Central memory CD8-positive, alpha-beta T cell (primary cell): ENCODE measurements at regions not wholly inside any gene's neighbourhood (a gene's known extent, or its start where the extent isn't known, plus 50 kb on each side); places are given as distances from the start of the nearest gene placed in this dataset.
A peak's percentile ranks its signal among the peaks of the same experiment; 100 is the strongest.
"Not testable (repeated sequence)": the region's sequence is repeated elsewhere in the genome, so short reads cannot be mapped to it uniquely, and the experiment has no call there.

ENCODE experiments used
- ATAC-seq: fragments of 150-1000 bp; cut with Tn5 transposase; replicated peaks from 2 replicates; pipeline ENCODE4 v1.10.0; 2022; ENCODE audit warnings: mild to moderate bottlenecking, moderate FRiP score, moderate number of reproducible peaks; ENCODE audit not compliant: poor library complexity, severe bottlenecking; ENCODE audit errors: extremely low read depth
- DNase-seq, 2 donors: peaks; one replicate each; pipeline ENCODE4 v3.0.0; 2021; ENCODE audit warnings: low spot score in 2 of 2
- H3K27ac Mint-ChIP-seq: one replicate; pipeline ENCODE4 v1.8.0; 2022; ENCODE audit warnings: low read depth, mild to moderate bottlenecking, moderate library complexity, mixed read lengths
- H3K27me3 Mint-ChIP-seq: one replicate; pipeline ENCODE4 v1.8.0; 2022; ENCODE audit warnings: mixed read lengths
- H3K36me3 Mint-ChIP-seq: one replicate; pipeline ENCODE4 v1.8.0; 2022; ENCODE audit warnings: mild to moderate bottlenecking, moderate library complexity, mixed read lengths; ENCODE audit not compliant: insufficient read depth
- H3K4me1 Mint-ChIP-seq: one replicate; pipeline ENCODE4 v1.8.0; 2022; ENCODE audit warnings: mixed read lengths
- H3K4me3 Mint-ChIP-seq: one replicate; pipeline ENCODE4 v1.8.0; 2022; ENCODE audit warnings: mild to moderate bottlenecking, moderate library complexity, mixed read lengths
- H3K9me3 Mint-ChIP-seq: one replicate; pipeline ENCODE4 v1.8.0; 2022; ENCODE audit warnings: mixed read lengths

DNA sequence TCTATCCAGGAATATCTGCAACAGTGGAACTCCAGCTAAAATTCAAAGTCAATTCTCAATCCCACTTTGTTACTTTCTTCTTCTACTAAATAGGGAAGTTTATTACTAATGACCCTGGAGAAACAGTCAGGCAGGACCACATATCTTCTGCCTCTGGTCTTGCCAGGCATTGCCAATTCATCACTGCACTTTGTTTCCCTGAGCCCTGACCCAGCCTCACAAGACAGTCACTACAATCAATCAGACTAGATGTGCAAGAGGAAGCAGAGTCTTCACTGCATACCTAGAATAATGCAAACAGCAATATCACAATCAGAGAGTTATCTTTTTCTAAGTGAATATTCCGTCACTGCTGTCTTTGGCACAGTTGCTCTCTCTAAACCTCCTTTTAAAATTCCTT is 74.9 kb upstream of the GAS1 start:
- H3K27me3 Mint-ChIP-seq = peaks cover 45% of the 10 kb centered on the region
- H3K36me3 Mint-ChIP-seq = peaks cover 2% of the 10 kb centered on the region
- DNase-seq = no peak
- no peak for ATAC-seq
- no peaks in the 10 kb centered on the region for H3K9me3 Mint-ChIP-seq
- no peaks in the 10 kb centered on the region for H3K4me1 Mint-ChIP-seq
- no peak overlapping the region for H3K4me3 Mint-ChIP-seq
- no peak overlapping the region for H3K27ac Mint-ChIP-seq

DNA sequence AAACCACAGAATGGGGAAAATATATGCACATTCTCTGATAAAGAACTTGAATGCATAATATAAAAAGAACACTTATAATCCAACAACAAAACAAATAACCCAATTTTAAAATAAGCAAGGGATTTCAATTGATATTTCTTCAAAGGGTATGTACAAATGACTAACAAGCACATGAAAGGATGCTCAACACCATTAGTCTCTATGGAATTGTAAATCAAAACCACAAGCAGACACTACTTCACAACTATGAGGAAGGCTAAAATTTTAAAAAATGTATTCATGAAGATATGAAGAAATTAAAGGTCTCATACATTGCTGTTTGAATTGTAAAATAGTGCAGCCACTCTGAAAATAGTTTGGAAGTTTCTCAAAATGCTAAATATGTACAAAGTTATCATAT is 78.9 kb upstream of the GAS1 start:
- H3K9me3 Mint-ChIP-seq = no peaks in the 10 kb centered on the region
- H3K36me3 Mint-ChIP-seq = peaks cover 2% of the 10 kb centered on the region
- H3K27me3 Mint-ChIP-seq = peaks cover 61% of the 10 kb centered on the region
- DNase-seq (no peak), ATAC-seq (no peak)
- no peak overlapping the region for H3K27ac Mint-ChIP-seq
- no peak overlapping the region for H3K4me3 Mint-ChIP-seq
- H3K4me1 Mint-ChIP-seq = no peaks in the 10 kb centered on the region

DNA sequence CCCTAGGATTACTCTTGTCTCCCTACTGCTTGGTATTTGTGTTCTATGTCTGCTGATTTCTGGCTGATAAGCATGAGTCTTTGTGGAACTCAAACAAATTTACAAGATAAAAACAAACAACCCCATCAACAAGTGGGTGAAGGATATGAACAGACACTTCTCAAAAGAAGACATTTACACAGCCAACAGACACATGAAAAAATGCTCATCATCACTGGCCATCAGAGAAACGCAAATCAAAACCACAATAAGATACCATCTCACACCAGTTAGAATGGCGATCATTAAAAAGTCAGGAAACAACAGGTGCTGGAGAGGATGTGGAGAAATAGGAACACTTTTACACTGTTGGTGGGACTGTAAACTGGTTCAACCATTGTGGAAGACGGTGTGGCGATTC is 81.5 kb upstream of the GAS1 start:
- not testable (repeated sequence) for H3K9me3 Mint-ChIP-seq, H3K4me1 Mint-ChIP-seq, ATAC-seq, DNase-seq, H3K27ac Mint-ChIP-seq, H3K4me3 Mint-ChIP-seq, H3K36me3 Mint-ChIP-seq
- H3K27me3 Mint-ChIP-seq = peaks cover 59% of the 10 kb centered on the region

DNA sequence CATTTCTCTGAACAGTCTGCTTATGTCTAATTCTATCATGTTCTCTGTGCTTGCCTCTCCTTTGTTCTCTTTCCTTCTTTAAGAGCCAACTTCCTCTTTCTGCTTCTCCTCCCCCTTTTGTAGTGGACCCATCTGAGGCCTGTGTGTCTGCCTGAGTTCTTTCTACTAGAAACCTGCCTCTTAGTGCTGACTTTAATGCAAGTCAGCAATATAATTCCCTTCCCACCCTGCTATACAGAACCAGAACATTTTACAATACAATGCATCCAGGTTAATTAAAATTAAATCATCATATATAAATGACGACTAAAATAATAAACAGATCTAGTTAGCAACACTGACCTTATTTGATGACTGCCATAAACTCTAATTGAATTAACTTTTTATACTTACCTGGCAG is 82.6 kb upstream of the GAS1 start:
- Mint-ChIP-seq H3K9me3 (no peaks in the 10 kb centered on the region), H3K27me3 (peaks cover 67% of the 10 kb centered on the region), H3K27ac (no peak overlapping the region), H3K4me1 (no peaks in the 10 kb centered on the region), H3K36me3 (no peaks in the 10 kb centered on the region), H3K4me3 (no peak overlapping the region)
- no peak for DNase-seq
- ATAC-seq = no peak

DNA sequence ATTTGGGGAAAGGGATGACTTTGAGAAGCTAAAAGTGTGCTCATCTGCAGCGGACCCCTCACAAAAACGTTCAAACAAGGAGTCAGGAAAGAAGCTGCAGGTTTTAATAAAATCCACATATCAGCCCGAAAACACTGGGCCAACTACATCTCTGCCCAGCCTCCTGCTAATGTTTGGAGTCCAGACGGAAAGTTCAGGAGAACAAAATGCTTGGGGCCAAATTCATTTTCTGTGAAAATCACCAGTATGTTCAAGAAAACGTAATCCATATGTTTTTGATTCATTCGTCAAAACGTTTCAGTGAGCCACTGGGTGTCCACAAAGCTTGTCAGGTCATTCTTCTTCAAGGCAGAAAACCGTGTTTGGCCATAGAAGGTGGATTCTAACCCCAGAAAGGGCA is 87.5 kb upstream of the GAS1 start:
- Mint-ChIP-seq H3K36me3 (no peaks in the 10 kb centered on the region), H3K9me3 (no peaks in the 10 kb centered on the region), H3K4me1 (no peaks in the 10 kb centered on the region), H3K27ac (no peak overlapping the region), H3K27me3 (peaks cover 42% of the 10 kb centered on the region), H3K4me3 (no peak overlapping the region)
- no peak for DNase-seq
- ATAC-seq = no peak

DNA sequence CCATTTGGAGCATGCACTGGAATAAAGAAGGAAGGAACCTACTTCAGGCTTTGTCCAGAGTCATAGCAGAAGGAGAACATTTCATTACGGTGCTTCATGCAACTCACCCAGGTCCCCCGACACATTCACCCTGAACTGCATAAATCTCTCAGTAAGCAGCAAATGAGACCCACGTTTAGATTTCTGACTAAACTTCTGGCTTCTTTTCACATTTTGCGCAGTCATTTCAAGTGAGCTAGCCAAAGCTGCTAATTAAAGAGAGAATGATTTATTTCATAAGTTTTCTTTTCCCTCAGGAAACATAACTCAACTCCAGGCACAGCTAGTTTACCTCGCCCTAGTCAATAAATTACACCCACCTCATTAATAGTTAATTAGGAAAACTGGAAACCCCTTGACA is 88.6 kb upstream of the GAS1 start:
- DNase-seq = no peak
- peaks cover 43% of the 10 kb centered on the region for H3K27me3 Mint-ChIP-seq
- H3K4me1 Mint-ChIP-seq = no peaks in the 10 kb centered on the region
- no peak overlapping the region for H3K4me3 Mint-ChIP-seq
- no peak overlapping the region for H3K27ac Mint-ChIP-seq
- no peak for ATAC-seq
- H3K9me3 Mint-ChIP-seq = no peaks in the 10 kb centered on the region
- H3K36me3 Mint-ChIP-seq = no peaks in the 10 kb centered on the region

DNA sequence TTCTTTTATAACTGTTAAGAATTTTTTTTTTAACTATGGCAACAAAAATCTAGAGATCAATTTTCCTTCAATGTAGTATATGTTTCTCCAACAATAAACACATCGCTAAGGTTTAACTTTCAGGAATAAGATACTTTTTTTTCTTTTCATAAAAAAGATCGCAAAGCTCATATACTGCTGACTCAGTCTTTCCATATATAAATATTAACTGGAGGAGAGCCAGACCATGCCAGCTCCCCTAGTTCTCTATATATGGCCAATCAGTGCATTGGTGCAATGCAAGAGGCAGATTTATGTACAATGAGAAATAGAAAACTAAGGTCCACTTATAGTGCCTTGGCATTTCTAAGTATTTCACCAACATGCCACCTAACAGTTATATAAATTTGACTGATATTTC is 89.2 kb upstream of the GAS1 start:
- Mint-ChIP-seq H3K4me3 (no peak overlapping the region), H3K4me1 (no peaks in the 10 kb centered on the region), H3K27ac (no peak overlapping the region), H3K9me3 (no peaks in the 10 kb centered on the region), H3K27me3 (peaks cover 50% of the 10 kb centered on the region), H3K36me3 (no peaks in the 10 kb centered on the region)
- DNase-seq (no peak), ATAC-seq (no peak)

DNA sequence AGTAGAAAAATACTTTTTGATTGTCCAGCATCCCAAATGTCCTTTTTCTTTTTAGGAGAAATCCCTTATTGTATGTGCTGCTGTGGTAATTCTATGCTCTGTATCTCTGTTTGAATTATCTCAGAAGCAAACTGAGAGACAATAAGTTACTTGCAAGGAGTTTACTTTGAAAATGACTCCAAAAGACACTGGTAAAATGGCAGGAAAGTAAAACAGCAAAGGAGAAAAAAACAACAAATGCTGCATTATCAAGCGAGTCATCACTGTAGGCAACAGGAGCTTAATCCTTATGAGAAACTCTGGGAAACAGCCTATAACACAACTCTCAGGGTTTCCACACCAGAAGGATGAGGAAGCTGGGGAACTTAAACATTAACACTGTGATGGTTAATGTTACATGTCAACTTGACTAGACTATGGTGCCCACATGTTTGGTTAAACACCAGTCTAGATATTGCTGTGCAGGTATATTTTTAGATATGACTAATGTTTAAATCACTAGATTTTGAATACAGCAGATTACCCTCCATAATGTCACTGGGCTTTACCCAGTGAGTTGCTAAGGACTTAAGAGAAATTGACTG is 92.6 kb upstream of the GAS1 start:
- no peaks in the 10 kb centered on the region for H3K36me3 Mint-ChIP-seq
- no peaks in the 10 kb centered on the region for H3K9me3 Mint-ChIP-seq
- no peak overlapping the region for H3K27ac Mint-ChIP-seq
- no peak overlapping the region for H3K4me3 Mint-ChIP-seq
- H3K4me1 Mint-ChIP-seq = no peaks in the 10 kb centered on the region
- H3K27me3 Mint-ChIP-seq = peaks cover 25% of the 10 kb centered on the region
- ATAC-seq = no peak
- no peak for DNase-seq

DNA sequence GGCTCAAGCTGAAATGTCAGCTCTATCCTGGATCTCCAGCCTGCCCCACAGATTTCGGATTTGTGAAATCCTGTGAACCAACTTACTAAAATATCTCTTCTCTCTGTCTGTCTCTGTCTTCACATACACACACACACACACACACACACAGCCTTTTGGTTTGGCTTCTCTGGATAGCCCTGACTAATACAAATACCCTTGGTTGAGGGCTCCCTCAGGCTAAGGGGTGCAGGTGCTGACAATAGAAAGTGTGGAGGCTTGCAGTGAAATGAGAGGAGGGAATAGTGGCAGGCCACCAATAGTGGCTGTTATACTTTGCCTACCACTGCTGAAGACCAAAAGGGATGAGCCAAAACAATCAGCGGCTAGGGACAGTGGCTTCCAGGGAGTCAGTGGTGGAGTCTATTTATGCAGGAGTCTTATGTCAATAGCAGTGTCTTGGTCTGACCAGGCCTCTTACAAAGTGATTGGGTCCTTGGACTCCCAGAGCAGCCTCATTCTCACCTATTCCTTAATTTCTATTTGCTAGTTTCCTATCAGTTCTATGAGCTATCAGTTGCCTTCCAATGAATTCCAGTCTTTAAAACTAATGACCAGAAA is 93.2 kb upstream of the GAS1 start:
- ATAC-seq (no peak), DNase-seq (no peak)
- Mint-ChIP-seq H3K9me3 (no peaks in the 10 kb centered on the region), H3K27me3 (peaks cover 19% of the 10 kb centered on the region), H3K4me3 (no peak overlapping the region), H3K36me3 (no peaks in the 10 kb centered on the region), H3K27ac (no peak overlapping the region), H3K4me1 (no peaks in the 10 kb centered on the region)

DNA sequence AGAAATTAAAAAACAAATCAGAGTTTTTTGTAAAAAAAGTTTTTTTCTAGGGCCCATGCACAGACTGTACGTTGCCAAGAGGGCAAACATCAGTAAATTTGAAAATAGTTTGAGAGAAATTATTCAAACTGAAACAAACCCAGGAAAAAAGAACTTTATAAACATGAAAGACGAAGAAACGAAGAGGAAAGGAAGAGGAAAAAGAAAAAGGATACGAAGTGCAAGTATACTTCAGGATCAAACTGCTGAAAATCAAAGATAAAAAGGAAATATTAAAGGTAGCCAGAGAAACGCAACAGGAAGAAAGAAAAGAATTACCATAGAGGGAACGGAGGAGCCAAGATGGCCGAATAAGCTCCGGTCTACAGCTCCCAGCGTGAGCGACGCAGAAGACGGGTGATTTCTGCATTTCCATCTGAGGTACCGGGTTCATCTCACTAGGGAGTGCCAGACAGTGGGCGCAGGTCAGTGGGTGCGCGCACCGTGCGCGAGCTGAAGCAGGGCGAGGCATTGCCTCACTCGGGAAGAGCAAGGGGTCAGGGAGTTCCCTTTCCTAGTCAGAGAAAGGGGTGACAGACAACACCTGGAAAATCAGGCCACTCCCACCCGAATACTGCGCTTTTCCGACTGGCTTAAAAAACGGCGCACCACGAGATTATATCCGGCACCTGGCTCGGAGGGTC is 94.4 kb upstream of the GAS1 start:
- Mint-ChIP-seq H3K27ac (peak overlapping the region; percentile 17), H3K27me3 (peaks cover 14% of the 10 kb centered on the region)
- ATAC-seq, H3K4me1 Mint-ChIP-seq, H3K9me3 Mint-ChIP-seq, H3K36me3 Mint-ChIP-seq, H3K4me3 Mint-ChIP-seq, DNase-seq: not testable (repeated sequence)

DNA sequence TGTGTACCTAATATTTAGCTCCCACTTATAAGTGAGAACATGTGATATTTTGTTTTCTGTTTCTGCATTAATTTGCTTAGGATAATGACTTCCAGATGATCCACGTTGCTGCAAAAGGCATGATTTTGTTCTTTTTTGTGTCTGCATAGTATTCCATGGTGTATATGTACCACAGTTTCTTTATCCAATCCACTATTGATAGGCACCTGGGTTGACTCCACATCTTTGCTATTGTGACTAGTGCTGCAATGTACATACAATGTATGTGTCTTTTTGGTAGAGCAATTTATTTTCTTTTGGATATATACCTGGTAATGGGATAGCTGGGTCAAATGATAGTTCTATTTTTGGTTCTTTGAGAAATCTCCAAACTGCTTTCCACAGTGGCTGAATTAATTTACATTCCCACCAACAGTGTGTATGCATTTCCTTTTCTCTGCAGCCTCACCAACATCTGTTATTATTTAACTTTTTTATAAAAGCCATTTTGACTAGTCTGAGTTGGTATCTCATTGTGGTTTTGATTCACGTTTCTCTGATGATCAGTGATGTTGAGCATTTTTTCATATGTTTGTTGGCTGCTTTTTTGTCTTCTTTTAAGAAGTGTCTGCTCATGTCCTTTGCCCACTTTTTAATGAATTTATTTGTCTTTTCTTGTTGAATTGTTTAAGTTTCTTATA is 102.8 kb upstream of the GAS1 start:
- DNase-seq, H3K36me3 Mint-ChIP-seq, ATAC-seq, H3K9me3 Mint-ChIP-seq, H3K27ac Mint-ChIP-seq, H3K4me1 Mint-ChIP-seq, H3K4me3 Mint-ChIP-seq: not testable (repeated sequence)
- H3K27me3 Mint-ChIP-seq = peaks cover 29% of the 10 kb centered on the region

DNA sequence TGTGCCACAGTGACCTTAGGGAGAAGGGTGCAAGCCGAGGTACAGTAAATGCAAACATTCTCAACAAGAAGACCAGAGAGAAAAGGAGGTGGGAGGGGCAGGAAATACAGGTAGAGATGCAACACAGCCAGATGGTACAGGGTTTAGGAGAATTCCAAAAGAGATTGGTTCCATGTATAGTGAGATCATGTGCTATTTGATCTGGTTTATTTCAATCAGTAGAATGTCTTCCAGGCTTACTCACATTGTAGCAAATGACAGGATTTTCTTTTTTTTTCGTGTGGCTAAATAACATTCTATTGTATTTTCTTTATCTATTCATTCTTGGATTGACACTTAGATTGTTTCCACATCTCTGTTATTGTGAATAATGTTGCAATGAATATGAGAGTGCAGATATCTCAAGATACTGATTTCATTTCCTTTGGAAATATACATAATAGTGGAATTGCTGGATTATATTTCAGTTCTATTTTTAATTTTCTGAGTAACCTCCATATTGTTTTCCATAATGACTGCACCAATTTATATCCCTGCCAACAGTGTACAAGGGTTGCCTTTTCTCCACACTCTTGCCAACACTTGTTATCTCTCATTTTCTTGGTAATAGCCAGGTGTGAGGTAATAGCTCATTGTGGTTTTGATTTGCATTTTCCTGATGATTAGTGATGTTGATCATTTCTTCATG is 107.8 kb upstream of the GAS1 start:
- H3K4me1 Mint-ChIP-seq = no peaks in the 10 kb centered on the region
- DNase-seq (no peak), ATAC-seq (no peak)
- no peak overlapping the region for H3K4me3 Mint-ChIP-seq
- peaks cover 55% of the 10 kb centered on the region for H3K27me3 Mint-ChIP-seq
- H3K27ac Mint-ChIP-seq = no peak overlapping the region
- H3K36me3 Mint-ChIP-seq = no peaks in the 10 kb centered on the region
- H3K9me3 Mint-ChIP-seq = no peaks in the 10 kb centered on the region
